GM12874 (cell line): ENCODE measurements at regions not wholly inside any gene's neighbourhood (a gene's known extent, or its start where the extent isn't known, plus 50 kb on each side); places are given as distances from the start of the nearest gene placed in this dataset.

Experiments used
- CTCF ChIP-seq: IDR thresholded peaks from 2 replicates; pipeline ENCODE4 v1.5.1; 2011; ENCODE audit warnings: low read depth, mild to moderate bottlenecking, control low read depth, low read length, moderate library complexity; ENCODE audit not compliant: insufficient read depth

GRCh38 chr1:82718719-82719419 lies 918.1 kb downstream of the ADGRL2 start:
- TF ChIP-seq CTCF, result no peak

- TF ChIP-seq CTCF, result no peak
Observed at GRCh38 chr1:82710091-82710490, 909.4 kb downstream of the ADGRL2 start.

GRCh38 chr1:82707681-82708080 lies 906.9 kb downstream of the ADGRL2 start:
- TF ChIP-seq CTCF, result no peak

GRCh38 chr1:82706741-82707140 lies 906.0 kb downstream of the ADGRL2 start:
- TF ChIP-seq CTCF, result no peak

- no peak for TF ChIP-seq CTCF
Observed at GRCh38 chr1:82704966-82705365, 904.2 kb downstream of the ADGRL2 start.

- no peak for TF ChIP-seq CTCF
Observed at GRCh38 chr1:82704393-82704792, 903.7 kb downstream of the ADGRL2 start.

GRCh38 chr1:82703951-82704350 lies 903.2 kb downstream of the ADGRL2 start:
- no peak for TF ChIP-seq CTCF

GRCh38 chr1:82700476-82700875 lies 899.7 kb downstream of the ADGRL2 start:
- TF ChIP-seq CTCF, result no peak
